Activated naive CD4-positive, alpha-beta T cell treated with anti-CD3 and anti-CD28 coated beads, Interleukin-2, amount 10 ng/mL, durations not matched to agents 7 days and 5 days (primary cell): ENCODE measurements at regions not wholly inside any gene's neighbourhood (a gene's known extent, or its start where the extent isn't known, plus 50 kb on each side); places are given as distances from the start of the nearest gene placed in this dataset.

ENCODE experiments used
- CTCF ChIA-PET: fragments of 350-600 bp; sonication (Branson Sonifier 250); formaldehyde crosslinking; loops from one replicate; lab custom pipeline; 2021; ENCODE audit warnings: antibody characterized with exemption; lab: Charles Lee
- DNase-seq: peaks from one replicate; pipeline ENCODE4 v3.0.0-alpha.2; 2020
- H3K27ac Mint-ChIP-seq: one replicate; pipeline ENCODE4 v1.8.0; 2021; ENCODE audit warnings: mild to moderate bottlenecking, moderate library complexity, mixed read lengths
- H3K27me3 Mint-ChIP-seq: one replicate; pipeline ENCODE4 v1.8.0; 2021; ENCODE audit warnings: mild to moderate bottlenecking, mixed read lengths
- H3K36me3 Mint-ChIP-seq: one replicate; pipeline ENCODE4 v1.8.0; 2021; ENCODE audit warnings: mixed read lengths
- H3K4me1 Mint-ChIP-seq: one replicate; pipeline ENCODE4 v1.8.0; 2021; ENCODE audit warnings: mixed read lengths
- H3K4me3 Mint-ChIP-seq: one replicate; pipeline ENCODE4 v1.8.0; 2021; ENCODE audit warnings: mild to moderate bottlenecking, moderate library complexity, mixed read lengths
- H3K9me3 Mint-ChIP-seq: one replicate; pipeline ENCODE4 v1.8.0; 2021; ENCODE audit warnings: mixed read lengths

DNA sequence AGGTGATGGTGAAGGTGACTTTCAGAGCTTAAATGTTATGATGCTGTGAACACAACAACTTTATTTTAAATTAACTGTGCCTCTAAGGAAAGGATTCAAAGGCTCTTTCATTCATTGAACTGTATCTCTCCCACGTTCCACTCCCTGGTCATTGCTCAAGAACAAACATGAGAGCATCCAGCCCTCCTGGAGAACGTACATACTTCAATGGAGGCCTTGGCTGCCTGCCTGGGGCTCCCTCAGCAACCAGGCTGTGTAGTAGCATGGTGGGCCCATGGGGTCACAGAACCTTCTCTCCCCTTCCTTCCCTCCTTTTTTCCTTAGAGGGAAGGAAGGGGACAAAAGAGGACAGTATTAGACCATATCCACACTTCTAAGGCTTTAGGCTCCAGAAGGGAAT is 234.3 kb downstream of the CDC5L start:
- H3K4me3 Mint-ChIP-seq: no peak overlapping the region
- H3K4me1 Mint-ChIP-seq: peaks cover 4% of the 10 kb centered on the region
- peaks cover 4% of the 10 kb centered on the region for H3K27me3 Mint-ChIP-seq
- no peak for DNase-seq
- CTCF ChIA-PET: interaction anchor here (0.8 kb wide), 1 partner anchor 9 kb away, joined by 3 read pairs; no protein-coding TSS in a partner anchor
- H3K9me3 Mint-ChIP-seq: no peaks in the 10 kb centered on the region
- no peaks in the 10 kb centered on the region for H3K36me3 Mint-ChIP-seq
- H3K27ac Mint-ChIP-seq: no peak overlapping the region

DNA sequence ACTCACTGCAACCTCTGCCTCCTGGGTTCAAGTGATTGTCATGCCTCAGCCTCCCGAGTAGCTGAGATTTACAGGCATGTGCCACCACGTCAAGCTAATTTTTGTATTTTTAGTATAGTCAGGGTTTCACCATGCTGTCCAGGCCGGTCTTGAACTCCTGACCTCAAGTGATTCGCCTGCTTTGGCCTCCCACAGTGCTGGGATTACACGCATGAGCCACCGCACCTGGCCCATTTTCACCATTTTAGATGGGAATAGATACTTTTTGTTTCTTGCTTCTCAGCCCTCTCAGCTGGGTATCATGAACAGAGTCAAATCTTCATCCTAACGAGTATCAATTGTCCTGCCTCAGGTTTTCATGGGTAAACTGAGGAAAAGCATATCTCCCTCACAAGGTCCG is 235.0 kb downstream of the CDC5L start:
- no peaks in the 10 kb centered on the region for H3K9me3 Mint-ChIP-seq
- no peak overlapping the region for H3K27ac Mint-ChIP-seq
- CTCF ChIA-PET: interaction anchor here (0.8 kb wide), 1 partner anchor 8 kb away, joined by 3 read pairs; no protein-coding TSS in a partner anchor
- H3K27me3 Mint-ChIP-seq: peaks cover under 1% of the 10 kb centered on the region
- no peak for DNase-seq
- no peak overlapping the region for H3K4me3 Mint-ChIP-seq
- no peaks in the 10 kb centered on the region for H3K36me3 Mint-ChIP-seq
- peaks cover 11% of the 10 kb centered on the region for H3K4me1 Mint-ChIP-seq

DNA sequence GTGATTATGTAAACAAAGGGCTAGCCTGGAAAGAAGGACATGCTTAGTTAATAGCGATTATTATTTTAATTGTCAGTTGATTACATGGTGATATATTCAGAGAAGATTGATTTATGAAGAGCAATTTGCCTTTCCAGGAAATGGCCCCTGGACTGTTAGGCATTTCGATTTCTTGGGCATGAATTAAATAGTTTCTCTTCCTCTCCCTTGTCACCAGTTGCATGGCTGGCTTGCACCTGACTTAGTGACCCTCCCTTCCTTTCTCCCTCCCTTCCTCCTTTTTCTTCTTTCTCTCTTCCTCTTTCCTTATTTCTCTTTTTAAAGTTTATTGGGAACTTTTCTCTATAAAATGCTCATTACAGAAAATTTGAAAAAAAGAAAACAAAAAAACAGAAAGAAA is 235.4 kb downstream of the CDC5L start:
- peaks cover 15% of the 10 kb centered on the region for H3K4me1 Mint-ChIP-seq
- no peaks in the 10 kb centered on the region for H3K27me3 Mint-ChIP-seq
- no peak overlapping the region for H3K27ac Mint-ChIP-seq
- H3K9me3 Mint-ChIP-seq: no peaks in the 10 kb centered on the region
- no peak for DNase-seq
- CTCF ChIA-PET: no interaction called here
- no peaks in the 10 kb centered on the region for H3K36me3 Mint-ChIP-seq
- H3K4me3 Mint-ChIP-seq: no peak overlapping the region

DNA sequence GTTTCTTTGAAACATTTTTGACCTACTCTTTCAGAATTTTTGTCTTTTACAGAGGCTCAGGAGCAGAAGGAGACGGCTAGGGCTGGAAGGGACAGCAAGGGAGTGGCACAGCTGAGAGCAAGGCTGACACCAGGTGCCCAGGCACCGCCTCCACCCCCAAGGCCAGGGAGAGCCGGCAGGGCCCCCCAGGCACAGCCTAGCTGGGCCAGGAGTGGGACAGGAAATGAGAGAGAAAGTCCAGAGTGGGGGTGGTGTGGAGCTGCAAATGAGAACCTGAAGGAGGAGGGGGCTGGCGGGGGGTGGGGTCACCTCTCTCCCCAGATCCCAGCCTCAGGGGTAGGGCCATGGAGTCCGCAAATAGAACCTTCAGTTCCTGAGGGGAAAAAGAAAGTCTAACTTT is 236.7 kb downstream of the CDC5L start:
- no peaks in the 10 kb centered on the region for H3K36me3 Mint-ChIP-seq
- H3K27me3 Mint-ChIP-seq: no peaks in the 10 kb centered on the region
- H3K27ac Mint-ChIP-seq: no peak overlapping the region
- no peak for DNase-seq
- H3K9me3 Mint-ChIP-seq: no peaks in the 10 kb centered on the region
- peaks cover 15% of the 10 kb centered on the region for H3K4me1 Mint-ChIP-seq
- CTCF ChIA-PET: no interaction called here
- H3K4me3 Mint-ChIP-seq: no peak overlapping the region

DNA sequence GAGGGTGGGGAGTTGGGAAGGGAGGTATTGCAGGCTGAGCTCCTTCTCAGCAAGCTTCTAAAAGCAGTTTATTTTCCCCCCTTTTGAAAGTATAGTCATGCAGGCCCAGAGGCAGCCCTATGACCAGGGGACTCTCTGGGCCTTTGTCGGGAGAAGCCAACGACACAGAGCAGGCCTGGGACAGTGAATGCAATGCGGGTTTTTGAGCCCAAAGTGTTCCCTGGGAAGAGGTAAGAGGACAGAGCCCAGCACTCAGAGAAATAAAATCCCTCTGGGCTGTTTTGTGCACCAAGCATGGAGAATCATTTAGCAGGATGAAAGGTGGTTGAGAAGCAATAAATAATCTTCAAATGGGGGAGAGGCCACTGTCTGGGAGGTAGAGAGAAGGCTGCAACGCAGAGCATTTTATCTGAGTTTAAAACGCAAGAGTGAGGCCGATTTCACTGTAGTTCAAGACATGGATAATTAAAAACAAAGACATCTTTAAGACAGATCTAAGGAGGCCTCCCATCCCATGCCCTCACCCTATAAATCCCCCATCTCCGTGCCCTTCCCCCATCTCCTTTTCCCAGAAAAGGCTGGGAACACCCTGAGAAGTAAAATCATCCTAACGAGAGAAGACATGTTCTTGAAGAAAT is 237.5 kb downstream of the CDC5L start:
- Mint-ChIP-seq H3K4me1 (peaks cover 17% of the 10 kb centered on the region), H3K4me3 (no peak overlapping the region), H3K27ac (peak overlapping the region; percentile 1), H3K9me3 (no peaks in the 10 kb centered on the region), H3K27me3 (no peaks in the 10 kb centered on the region), H3K36me3 (no peaks in the 10 kb centered on the region)
- CTCF ChIA-PET: no interaction called here
- DNase-seq: no peak

DNA sequence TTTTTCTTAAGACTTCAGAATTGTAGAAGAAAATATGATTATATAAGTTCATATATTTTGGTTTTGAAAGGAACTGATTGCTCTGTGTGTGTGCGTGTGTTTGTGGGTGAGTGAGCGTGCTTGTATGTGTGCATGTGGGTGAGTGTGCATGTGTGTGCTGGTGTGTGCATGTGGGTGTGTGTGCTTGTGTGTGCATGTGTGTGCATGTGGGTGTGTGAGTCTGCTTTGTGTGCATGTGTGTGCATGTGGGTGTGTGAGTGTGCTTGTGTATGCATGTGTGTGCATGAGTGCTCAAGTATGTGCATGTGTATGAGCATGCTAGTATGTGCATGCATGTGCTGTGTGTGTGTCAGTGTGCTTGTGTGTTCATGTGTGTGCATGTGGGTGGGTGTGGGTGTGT is 238.5 kb downstream of the CDC5L start:
- no peaks in the 10 kb centered on the region for H3K9me3 Mint-ChIP-seq
- no peak overlapping the region for H3K4me3 Mint-ChIP-seq
- DNase-seq: no peak
- CTCF ChIA-PET: no interaction called here
- no peak overlapping the region for H3K27ac Mint-ChIP-seq
- H3K36me3 Mint-ChIP-seq: no peaks in the 10 kb centered on the region
- peaks cover 9% of the 10 kb centered on the region for H3K27me3 Mint-ChIP-seq
- peaks cover 24% of the 10 kb centered on the region for H3K4me1 Mint-ChIP-seq

DNA sequence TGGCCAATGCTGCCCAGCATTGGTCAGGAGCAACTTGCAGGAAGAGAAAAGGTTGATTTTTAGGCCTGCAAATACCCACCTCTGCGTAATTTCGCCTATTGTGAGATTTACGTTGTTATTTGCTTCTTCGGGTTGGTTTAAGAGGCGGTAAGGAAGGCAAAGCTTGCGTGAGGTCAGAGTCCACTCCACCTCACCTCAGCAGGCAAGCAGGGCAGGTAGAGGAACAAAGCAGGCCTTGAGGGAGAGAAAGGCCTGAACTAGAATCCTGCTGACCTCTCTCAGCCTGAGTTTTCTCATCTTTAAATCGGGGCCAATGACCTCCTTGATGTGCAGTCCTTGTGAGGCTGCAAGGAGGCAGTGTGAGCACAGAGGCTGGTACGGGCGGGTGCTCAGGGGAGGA is 239.1 kb downstream of the CDC5L start:
- no peak for DNase-seq
- peaks cover 24% of the 10 kb centered on the region for H3K4me1 Mint-ChIP-seq
- H3K4me3 Mint-ChIP-seq: no peak overlapping the region
- CTCF ChIA-PET: interaction anchor here (1.0 kb wide), 2 partner anchors 8 to 28 kb away, joined by 3 to 4 read pairs; no protein-coding TSS in a partner anchor
- H3K9me3 Mint-ChIP-seq: no peaks in the 10 kb centered on the region
- H3K27me3 Mint-ChIP-seq: peaks cover 15% of the 10 kb centered on the region
- no peaks in the 10 kb centered on the region for H3K36me3 Mint-ChIP-seq
- H3K27ac Mint-ChIP-seq: no peak overlapping the region

DNA sequence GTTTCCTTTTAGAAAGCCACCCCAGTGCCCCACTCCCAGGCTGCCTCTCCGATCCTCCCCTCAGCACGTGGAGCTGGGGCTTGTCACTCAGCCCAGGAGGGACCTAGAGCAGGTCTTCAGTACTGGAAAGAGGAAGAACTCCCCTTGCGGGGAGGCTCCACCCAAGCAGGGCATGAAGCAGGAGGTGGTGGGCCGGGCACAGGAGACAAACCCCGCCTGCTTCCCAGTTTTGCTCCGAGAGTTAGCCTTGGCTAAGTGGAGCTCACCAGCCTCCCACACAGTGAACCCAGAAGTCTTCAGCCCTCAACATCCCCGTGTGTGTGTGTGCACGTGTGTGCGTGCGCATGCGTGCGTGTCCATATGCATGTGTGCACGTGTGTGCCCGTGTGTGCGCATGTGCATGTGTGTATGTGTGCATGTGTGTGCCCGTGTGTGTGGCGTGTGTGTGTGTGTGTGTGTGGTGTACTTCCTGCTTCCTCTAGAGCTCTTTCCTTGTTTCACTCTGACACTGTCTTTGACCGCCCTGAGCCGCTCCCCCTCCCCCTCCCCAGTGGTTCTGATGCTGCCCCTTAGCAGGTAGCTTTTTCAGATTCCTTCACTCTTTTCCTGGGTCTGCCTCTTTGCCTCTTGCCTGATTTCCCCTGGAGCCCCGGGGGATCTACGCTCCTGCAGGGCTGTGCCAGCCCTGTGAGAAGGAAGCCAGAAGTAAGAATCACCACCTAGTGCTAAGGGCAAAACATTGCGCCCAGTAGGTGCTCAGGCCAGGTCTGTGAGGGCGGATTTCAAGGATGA is 239.8 kb downstream of the CDC5L start:
- peaks cover 16% of the 10 kb centered on the region for H3K27me3 Mint-ChIP-seq
- peaks cover 24% of the 10 kb centered on the region for H3K4me1 Mint-ChIP-seq
- no peak overlapping the region for H3K27ac Mint-ChIP-seq
- CTCF ChIA-PET: interaction anchor here (0.6 to 1.2 kb wide), 5 partner anchors 9 to 1087 kb away, joined by 3 to 4 read pairs (median 3); no protein-coding TSS in a partner anchor
- no peaks in the 10 kb centered on the region for H3K9me3 Mint-ChIP-seq
- H3K4me3 Mint-ChIP-seq: no peak overlapping the region
- H3K36me3 Mint-ChIP-seq: no peaks in the 10 kb centered on the region
- DNase-seq: peak; percentile 37

DNA sequence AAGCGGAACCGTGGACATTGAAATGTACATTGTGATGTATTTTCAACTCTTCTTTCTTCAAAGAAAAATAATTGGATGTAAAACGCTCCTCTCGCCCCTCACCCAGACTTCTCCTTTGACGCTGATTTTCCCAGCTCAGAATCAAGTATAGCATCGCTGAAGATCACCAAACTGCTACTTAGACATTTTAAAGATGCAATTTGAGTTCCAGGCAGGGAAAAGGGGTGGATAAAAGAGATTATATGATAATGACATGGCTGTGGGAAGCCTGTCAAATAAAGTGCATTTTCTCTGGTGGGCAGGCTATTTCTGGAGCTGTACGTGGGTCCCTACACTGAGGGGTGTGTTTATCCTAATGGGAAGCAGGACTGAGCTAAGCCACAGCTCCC is 240.4 kb downstream of the CDC5L start:
- Mint-ChIP-seq H3K4me3 (no peak overlapping the region), H3K27ac (no peak overlapping the region), H3K36me3 (no peaks in the 10 kb centered on the region), H3K4me1 (peaks cover 24% of the 10 kb centered on the region), H3K9me3 (no peaks in the 10 kb centered on the region), H3K27me3 (peaks cover 19% of the 10 kb centered on the region)
- DNase-seq: no peak
- CTCF ChIA-PET: interaction anchor here (0.6 to 1.2 kb wide), 3 partner anchors 28 to 1087 kb away, joined by 3 read pairs; no protein-coding TSS in a partner anchor

DNA sequence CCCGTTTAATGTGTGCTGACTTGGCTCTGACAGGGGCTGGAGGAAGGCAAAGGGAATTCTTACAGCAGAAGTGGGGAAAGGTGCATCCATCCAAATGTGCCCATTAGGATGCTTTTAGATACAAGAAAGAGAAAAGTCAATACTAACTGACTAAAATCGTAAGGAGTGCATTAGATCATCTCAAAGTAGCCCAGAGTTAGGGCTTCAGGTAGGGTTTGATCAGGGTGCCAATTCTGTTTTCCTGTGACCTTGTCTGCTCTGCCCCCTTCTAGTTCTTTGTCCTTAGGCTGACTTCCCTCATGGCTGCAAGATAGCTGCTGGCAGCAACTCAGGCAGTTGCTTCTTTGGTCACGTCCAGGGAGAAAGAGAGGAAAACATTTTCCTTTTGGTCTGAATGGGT is 240.8 kb downstream of the CDC5L start:
- Mint-ChIP-seq H3K36me3 (no peaks in the 10 kb centered on the region), H3K9me3 (no peaks in the 10 kb centered on the region), H3K27ac (no peak overlapping the region), H3K4me3 (no peak overlapping the region), H3K27me3 (peaks cover 20% of the 10 kb centered on the region), H3K4me1 (peaks cover 24% of the 10 kb centered on the region)
- DNase-seq: no peak
- CTCF ChIA-PET: interaction anchor here (1.0 to 1.2 kb wide), 2 partner anchors 11 to 28 kb away, joined by 3 read pairs; no protein-coding TSS in a partner anchor

DNA sequence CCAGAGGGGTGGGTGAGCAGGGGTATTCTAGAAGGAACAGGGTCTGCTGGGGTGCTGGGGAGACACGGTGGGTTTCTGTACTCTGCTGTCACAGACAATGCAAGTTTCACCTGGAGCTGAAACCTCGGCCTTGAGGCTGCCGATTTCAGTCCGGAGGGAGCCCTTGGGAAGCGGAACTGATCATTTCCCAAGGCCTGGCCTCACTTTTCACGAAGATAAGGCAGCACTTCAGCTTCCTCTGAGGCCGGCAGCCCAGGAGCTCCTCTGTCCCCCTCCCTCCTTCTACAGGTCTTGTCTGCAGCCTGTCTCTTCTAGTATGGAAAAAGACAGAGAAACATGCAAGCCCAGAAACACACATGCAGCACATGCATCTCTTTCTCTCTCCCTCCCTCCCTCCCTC is 242.1 kb downstream of the CDC5L start:
- no peak for DNase-seq

DNA sequence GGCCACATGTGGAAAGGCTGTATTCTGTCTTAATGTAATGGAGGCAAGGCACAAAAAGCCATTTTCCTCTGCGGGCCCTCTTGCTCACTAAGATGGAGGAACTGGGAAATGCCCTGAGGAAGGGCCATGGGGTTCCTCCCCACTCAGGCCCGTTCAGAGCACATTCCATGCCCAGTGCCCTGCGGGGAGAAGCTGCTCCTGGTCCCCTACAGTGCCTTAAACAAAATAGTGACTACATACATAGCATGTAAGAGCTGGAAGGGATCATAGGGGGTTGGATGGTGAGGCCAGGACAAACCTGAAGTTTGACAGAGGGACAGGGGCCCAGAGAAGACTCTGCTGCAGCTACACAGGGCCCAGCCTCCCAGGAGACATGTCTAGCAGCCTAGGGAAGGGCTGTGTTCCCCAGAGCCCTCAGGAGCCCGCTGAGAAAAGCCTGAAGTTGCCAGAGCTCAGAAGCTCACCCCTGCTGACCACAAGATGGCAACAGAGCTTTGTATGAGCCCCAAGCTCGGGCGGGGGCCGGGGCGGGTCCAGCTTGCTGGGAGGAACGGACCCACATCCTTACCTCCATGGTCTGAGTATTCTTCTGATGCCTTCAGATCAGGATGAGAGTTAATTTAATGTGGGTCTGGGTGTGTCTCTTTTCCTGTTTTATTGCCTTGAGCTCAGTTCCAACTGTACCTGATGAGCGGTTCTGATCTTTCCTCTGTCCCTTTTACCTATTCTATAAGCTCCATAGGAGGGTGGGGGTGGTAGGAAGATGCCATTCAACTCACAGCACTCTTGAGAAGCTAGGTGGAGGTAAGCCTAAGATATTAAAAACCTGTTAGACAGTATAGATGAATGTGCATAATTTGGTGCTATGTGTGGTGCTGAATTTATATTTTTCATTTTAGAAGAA is 242.9 kb downstream of the CDC5L start:
- Mint-ChIP-seq H3K36me3 (no peaks in the 10 kb centered on the region), H3K27ac (no peak overlapping the region), H3K9me3 (no peaks in the 10 kb centered on the region), H3K4me3 (no peak overlapping the region), H3K27me3 (peaks cover 20% of the 10 kb centered on the region), H3K4me1 (peaks cover 24% of the 10 kb centered on the region)
- CTCF ChIA-PET: interaction anchor here (0.6 to 3.5 kb wide), 20 partner anchors 8 to 1300 kb away, joined by 3 to 24 read pairs (median 4); no protein-coding TSS in a partner anchor
- DNase-seq: peak; percentile 53

More for the DNA sequence above, 242.1 kb downstream of the CDC5L start:
- no peaks in the 10 kb centered on the region for H3K9me3 Mint-ChIP-seq
- no peak overlapping the region for H3K4me3 Mint-ChIP-seq
- peaks cover 20% of the 10 kb centered on the region for H3K27me3 Mint-ChIP-seq
- CTCF ChIA-PET: interaction anchor here (0.8 to 3.5 kb wide), 10 partner anchors 15 to 1301 kb away, joined by 3 to 24 read pairs (median 4); no protein-coding TSS in a partner anchor
- no peak overlapping the region for H3K27ac Mint-ChIP-seq
- peaks cover 24% of the 10 kb centered on the region for H3K4me1 Mint-ChIP-seq
- no peaks in the 10 kb centered on the region for H3K36me3 Mint-ChIP-seq

DNA sequence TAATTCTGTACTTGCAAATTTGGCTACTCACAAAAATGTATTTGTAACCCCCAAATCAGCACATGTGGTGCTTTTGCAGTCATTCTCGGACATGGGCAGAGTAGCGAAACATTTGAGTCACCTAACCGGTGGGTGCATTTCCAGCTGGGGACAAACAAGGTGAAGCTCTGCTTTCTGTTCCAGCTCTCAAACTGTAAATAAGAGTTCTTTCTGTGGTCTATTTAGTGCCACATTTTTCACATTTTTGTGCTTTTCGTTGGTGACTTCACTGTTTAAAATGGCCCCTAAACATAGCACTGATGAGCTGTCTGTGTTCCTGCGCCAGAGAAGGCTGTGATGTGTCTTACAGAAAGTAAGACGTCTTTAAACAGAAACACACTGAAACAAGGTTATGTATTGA is 244.5 kb downstream of the CDC5L start:
- H3K27me3 Mint-ChIP-seq: peaks cover 20% of the 10 kb centered on the region
- H3K4me3 Mint-ChIP-seq: no peak overlapping the region
- H3K36me3 Mint-ChIP-seq: no peaks in the 10 kb centered on the region
- no peaks in the 10 kb centered on the region for H3K9me3 Mint-ChIP-seq
- H3K4me1 Mint-ChIP-seq: peaks cover 19% of the 10 kb centered on the region
- H3K27ac Mint-ChIP-seq: no peak overlapping the region
- CTCF ChIA-PET: interaction anchor here (1.1 to 3.5 kb wide), 4 partner anchors 23 to 1291 kb away, joined by 3 to 24 read pairs (median 12); no protein-coding TSS in a partner anchor
- no peak for DNase-seq
